ENCODE measurements at regions not wholly inside any gene's neighbourhood (a gene's known extent, or its start where the extent isn't known, plus 50 kb on each side); places are given as distances from the start of the nearest gene placed in this dataset.

- TF ChIP-seq CTCF (conservative IDR thresholded peaks at IDR 0.05) (no peak), ZFX (IDR thresholded peaks at IDR 0.05) (no peak)
Measured at GRCh38 chr4:156568484-156568883, 403.1 kb downstream of the PDGFC start.
